Esophagus squamous epithelium (tissue), 5 donors: ENCODE measurements at regions not wholly inside any gene's neighbourhood (a gene's known extent, or its start where the extent isn't known, plus 50 kb on each side); places are given as distances from the start of the nearest gene placed in this dataset.

ENCODE experiments used
- DNase-seq: peaks from one replicate; lab custom pipeline; 2025; lab: John Stamatoyannopoulos, UW
- H3K27ac ChIP-seq, 4 donors: fragments of 200-600 bp; sonication (generic); one replicate each; pipeline ENCODE4 v1.5.1; 2016 to 2019; ENCODE audit warnings: mild to moderate bottlenecking in 1 of 4
- H3K27me3 ChIP-seq, 4 donors: fragments of 200-600 bp; sonication (generic); 1 replicate in 3 of 4; 2 replicates in 1 of 4; pipeline versions ENCODE4 v1.5.1 to v1.6.0; 2017 to 2021; ENCODE audit warnings: antibody characterized with exemption in 1 of 4
- H3K36me3 ChIP-seq, 3 donors: fragments of 200-600 bp; sonication (generic); one replicate each; pipeline ENCODE4 v1.5.1; 2016 to 2019
- H3K4me1 ChIP-seq, 3 donors: fragments of 200-600 bp; sonication (generic); one replicate each; pipeline ENCODE4 v1.5.1; 2017 to 2019
- H3K4me3 ChIP-seq, 4 donors: fragments of 200-600 bp; sonication (generic); 1 replicate in 3 of 4; 2 replicates in 1 of 4; pipeline ENCODE4 v1.5.1; 2016 to 2019; ENCODE audit warnings: mild to moderate bottlenecking in 2 of 4, moderate library complexity in 1 of 4
- H3K9me3 ChIP-seq, 3 donors: fragments of 200-600 bp; sonication (generic); one replicate each; pipeline ENCODE4 v1.5.1; 2016 to 2019
- CTCF ChIP-seq, 6 experiments: fragments of 450-650 bp in 4 of 6; fragments of 200-600 bp in 2 of 6; sonication (generic) in 2 of 6; IDR thresholded peaks; one replicate each; pipeline ENCODE4 v1.5.1; 2016 to 2019; ENCODE audit warnings: antibody characterized with exemption in 6 of 6, mild to moderate bottlenecking in 4 of 6, moderate library complexity in 4 of 6
- POLR2A ChIP-seq, 4 donors: fragments of 450-650 bp; IDR thresholded peaks; one replicate each; pipeline ENCODE4 v1.6.1; 2017; ENCODE audit warnings: antibody characterized with exemption in 4 of 4, mild to moderate bottlenecking in 4 of 4, moderate library complexity in 3 of 4
- WGBS, 2 donors: methylation state at CpG; one replicate each; pipeline ENCODE4 v1.1.5; 2018; 5-methylcytosine and 5-hydroxymethylcytosine counted together
- intact Hi-C: fragments of 100-400 bp; cut with DNase I; formaldehyde crosslinking; loops from one replicate; pipeline ENCODE4 v1.15.0; 2022
- donor health status: DM: yes; HTN: yes; CAD: no.

DNA sequence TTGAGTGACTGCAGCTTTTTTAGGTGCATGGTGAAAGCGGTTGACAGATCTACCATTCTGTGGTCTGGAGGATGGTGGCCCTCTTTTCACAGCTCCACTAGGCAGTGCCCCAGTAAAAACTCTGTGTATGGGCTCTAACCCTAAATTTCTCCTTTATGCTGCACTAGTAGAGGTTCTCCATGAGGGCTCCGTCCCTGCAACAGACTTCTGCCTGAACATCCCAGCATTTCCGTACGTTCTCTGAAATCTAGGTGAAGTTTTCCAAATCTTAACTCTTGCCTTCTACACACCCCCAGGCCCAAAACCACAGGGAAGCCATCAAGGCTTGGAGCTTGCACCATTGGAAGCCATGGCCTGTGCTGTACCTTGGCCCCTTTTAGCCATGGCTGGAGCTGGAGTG is 1898.1 kb upstream of the NUDT12 start:
- 55 to 82% methylated on average over 3 to 4 of the region's 4 CpGs for WGBS, 2 donors
- TF ChIP-seq POLR2A (IDR thresholded peaks at IDR 0.05) = no peak
- no peaks in the 10 kb centered on the region for H3K27me3 ChIP-seq
- intact Hi-C loops = no loop called here
- peaks cover 0 to 8% (median 0%) of the 10 kb centered on the region in 3 donors for H3K9me3 ChIP-seq
- H3K27ac ChIP-seq = no peak overlapping the region
- no peaks in the 10 kb centered on the region for H3K4me1 ChIP-seq
- no peaks in the 10 kb centered on the region for H3K36me3 ChIP-seq
- DNase-seq = no peak
- no peak overlapping the region for H3K4me3 ChIP-seq

- WGBS, 2 donors = 40 to 53% methylated on average over 3 of the region's 3 CpGs
Measured at GRCh38 chr5:105453216-105453807, 1890.7 kb upstream of the NUDT12 start.

GRCh38 chr5:105448271-105448670 is 1885.7 kb upstream of the NUDT12 start:
- no peaks in the 10 kb centered on the region for H3K27me3 ChIP-seq
- DNase-seq = no peak
- no peaks in the 10 kb centered on the region for H3K36me3 ChIP-seq
- H3K27ac ChIP-seq = no peak overlapping the region
- no peak overlapping the region for H3K4me3 ChIP-seq
- H3K9me3 ChIP-seq = no peaks in the 10 kb centered on the region
- H3K4me1 ChIP-seq = no peaks in the 10 kb centered on the region
- TF ChIP-seq CTCF (IDR thresholded peaks at IDR 0.05) (no peak), POLR2A (IDR thresholded peaks at IDR 0.05) (no peak)
- 64 to 67% methylated on average over 3 of the region's 3 CpGs for WGBS, 2 donors
- intact Hi-C loops = no loop called here

More at GRCh38 chr5:105453216-105453807, 1890.7 kb upstream of the NUDT12 start:
- DNase-seq = no peak
- Histone ChIP-seq H3K36me3 (no peaks in the 10 kb centered on the region), H3K4me3 (no peak overlapping the region), H3K27ac (no peak overlapping the region), H3K27me3 (no peaks in the 10 kb centered on the region), H3K4me1 (no peaks in the 10 kb centered on the region), H3K9me3 (no peaks in the 10 kb centered on the region)
- no peak for TF ChIP-seq POLR2A (IDR thresholded peaks at IDR 0.05)
- no peak for TF ChIP-seq CTCF (IDR thresholded peaks at IDR 0.05)
- intact Hi-C loops = no loop called here

DNA sequence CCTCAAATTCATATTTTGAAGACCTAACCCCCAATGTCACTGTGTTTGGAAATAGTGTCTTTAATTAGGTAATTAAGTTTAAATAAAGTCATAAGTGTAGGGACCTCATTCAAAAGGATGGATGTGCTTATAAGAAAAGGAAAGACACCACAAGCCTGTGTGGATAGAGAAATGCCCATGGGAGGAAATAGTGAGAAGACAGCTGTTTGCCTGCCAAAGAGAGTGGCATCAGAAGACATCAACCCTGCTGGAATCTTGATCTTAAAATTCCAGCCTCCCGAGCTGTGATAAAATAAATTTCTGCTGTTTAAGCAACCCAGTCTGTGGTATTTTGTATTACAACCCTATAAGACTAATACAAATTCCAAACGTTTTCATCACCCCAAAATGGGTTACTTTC is 1867.9 kb upstream of the NUDT12 start:
- Histone ChIP-seq H3K4me1 (no peaks in the 10 kb centered on the region), H3K36me3 (no peaks in the 10 kb centered on the region), H3K4me3 (no peak overlapping the region), H3K27me3 (no peaks in the 10 kb centered on the region), H3K9me3 (no peaks in the 10 kb centered on the region), H3K27ac (no peak overlapping the region)
- intact Hi-C loops = no loop called here
- no peak for DNase-seq
- WGBS, 2 donors = 42 to 46% methylated on average over 2 of the region's 2 CpGs
- TF ChIP-seq POLR2A (IDR thresholded peaks at IDR 0.05) (no peak), CTCF (IDR thresholded peaks at IDR 0.05) (no peak)

- Histone ChIP-seq H3K4me1 (no peaks in the 10 kb centered on the region), H3K4me3 (no peak overlapping the region), H3K9me3 (no peaks in the 10 kb centered on the region), H3K27ac (no peak overlapping the region), H3K36me3 (no peaks in the 10 kb centered on the region), H3K27me3 (no peaks in the 10 kb centered on the region)
- intact Hi-C loops = no loop called here
- WGBS, 2 donors = 45 to 57% methylated on average over 2 of the region's 2 CpGs
- no peak for TF ChIP-seq CTCF (IDR thresholded peaks at IDR 0.05)
- TF ChIP-seq POLR2A (IDR thresholded peaks at IDR 0.05) = no peak
- no peak for DNase-seq
Measured at GRCh38 chr5:105428451-105429380, 1866.1 kb upstream of the NUDT12 start.
